Bronchial epithelial cell (primary cell): ENCODE measurements at regions not wholly inside any gene's neighbourhood (a gene's known extent, or its start where the extent isn't known, plus 50 kb on each side); places are given as distances from the start of the nearest gene placed in this dataset.

ENCODE experiments used
- DNase-seq: peaks from one replicate; pipeline ENCODE4 v3.0.0-alpha.2; 2010; ENCODE audit warnings: low read depth
- FAIRE-seq: peaks from 2 replicates; lab custom pipeline; 2011; peaks lifted over from hg19 to GRCh38; lab: Jason Lieb, UNC
- H3K27me3 ChIP-seq: 2 replicates; pipeline ENCODE4 v1.5.1; 2011; ENCODE audit warnings: low read length; ENCODE audit not compliant: control insufficient read depth, insufficient read depth
- H3K36me3 ChIP-seq: 2 replicates; pipeline ENCODE4 v1.5.1; 2011; ENCODE audit warnings: low read length; ENCODE audit not compliant: control insufficient read depth, insufficient read depth
- H3K4me3 ChIP-seq: 2 replicates; pipeline ENCODE4 v1.5.1; 2011; ENCODE audit warnings: mild to moderate bottlenecking, low read depth, low read length, control low read depth
- TF ChIP-seq, protein P1 (sequence below): IDR thresholded peaks from 2 replicates; pipeline ENCODE4 v1.5.1; 2011; ENCODE audit warnings: mild to moderate bottlenecking, moderate library complexity, low read length, control low read depth, inconsistent platforms; ENCODE audit not compliant: insufficient read depth, severe bottlenecking

DNA sequence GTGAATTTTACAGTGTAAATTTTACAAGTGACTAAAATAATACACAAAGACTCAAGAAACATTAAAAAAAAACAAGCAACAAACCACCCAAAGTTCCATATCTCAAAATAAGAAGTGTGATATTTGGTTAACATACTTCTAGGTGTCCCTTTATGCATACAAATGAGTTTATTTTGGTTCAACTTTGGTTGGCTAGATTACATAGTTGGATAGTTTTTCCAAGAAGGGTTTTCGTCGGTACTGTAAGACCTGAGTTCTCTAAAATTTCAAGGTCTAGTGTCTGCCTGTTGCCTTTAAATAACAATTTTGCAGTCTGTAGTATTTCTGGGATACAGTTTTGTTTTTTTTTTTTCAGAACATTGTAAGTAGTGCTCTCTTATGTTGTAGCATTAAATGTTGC is 58.8 kb upstream of the JAK2 start:
- Histone ChIP-seq H3K27me3 (no peaks in the 10 kb centered on the region), H3K36me3 (no peaks in the 10 kb centered on the region), H3K4me3 (no peak overlapping the region)
- FAIRE-seq (no peak), DNase-seq (no peak)
- TF ChIP-seq, protein P1, sequence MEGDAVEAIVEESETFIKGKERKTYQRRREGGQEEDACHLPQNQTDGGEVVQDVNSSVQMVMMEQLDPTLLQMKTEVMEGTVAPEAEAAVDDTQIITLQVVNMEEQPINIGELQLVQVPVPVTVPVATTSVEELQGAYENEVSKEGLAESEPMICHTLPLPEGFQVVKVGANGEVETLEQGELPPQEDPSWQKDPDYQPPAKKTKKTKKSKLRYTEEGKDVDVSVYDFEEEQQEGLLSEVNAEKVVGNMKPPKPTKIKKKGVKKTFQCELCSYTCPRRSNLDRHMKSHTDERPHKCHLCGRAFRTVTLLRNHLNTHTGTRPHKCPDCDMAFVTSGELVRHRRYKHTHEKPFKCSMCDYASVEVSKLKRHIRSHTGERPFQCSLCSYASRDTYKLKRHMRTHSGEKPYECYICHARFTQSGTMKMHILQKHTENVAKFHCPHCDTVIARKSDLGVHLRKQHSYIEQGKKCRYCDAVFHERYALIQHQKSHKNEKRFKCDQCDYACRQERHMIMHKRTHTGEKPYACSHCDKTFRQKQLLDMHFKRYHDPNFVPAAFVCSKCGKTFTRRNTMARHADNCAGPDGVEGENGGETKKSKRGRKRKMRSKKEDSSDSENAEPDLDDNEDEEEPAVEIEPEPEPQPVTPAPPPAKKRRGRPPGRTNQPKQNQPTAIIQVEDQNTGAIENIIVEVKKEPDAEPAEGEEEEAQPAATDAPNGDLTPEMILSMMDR, result no peak

- no peak for FAIRE-seq
Measured at GRCh38 chr9:4927043-4927471, 58.0 kb upstream of the JAK2 start.

DNA sequence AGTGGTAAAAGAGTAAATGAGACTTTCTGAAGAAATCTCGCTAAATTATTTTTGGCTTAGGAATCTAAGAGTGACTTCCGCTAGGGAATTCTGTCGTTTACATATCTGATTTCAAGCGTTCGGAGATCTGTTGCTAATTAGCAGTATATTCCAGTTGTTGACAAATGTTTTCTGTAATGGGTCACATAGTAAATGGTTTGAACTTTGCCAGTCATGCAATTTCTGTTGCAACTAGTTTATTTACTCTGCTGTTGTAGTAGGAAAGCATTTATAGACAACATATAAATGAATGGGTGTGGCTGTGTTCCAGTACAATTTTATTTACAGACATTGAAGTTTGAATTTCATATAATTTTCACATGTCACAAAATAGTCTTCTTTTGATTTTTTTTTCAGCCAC is 57.4 kb upstream of the JAK2 start:
- TF ChIP-seq, protein P1, result no peak
- H3K4me3 ChIP-seq, result no peak overlapping the region
- no peaks in the 10 kb centered on the region for H3K27me3 ChIP-seq
- no peak for DNase-seq
- FAIRE-seq, result no peak
- no peaks in the 10 kb centered on the region for H3K36me3 ChIP-seq

More at GRCh38 chr9:4927043-4927471, 58.0 kb upstream of the JAK2 start:
- Histone ChIP-seq H3K36me3 (no peaks in the 10 kb centered on the region), H3K27me3 (no peaks in the 10 kb centered on the region), H3K4me3 (no peak overlapping the region)
- TF ChIP-seq, protein P1, result no peak
- no peak for DNase-seq

DNA sequence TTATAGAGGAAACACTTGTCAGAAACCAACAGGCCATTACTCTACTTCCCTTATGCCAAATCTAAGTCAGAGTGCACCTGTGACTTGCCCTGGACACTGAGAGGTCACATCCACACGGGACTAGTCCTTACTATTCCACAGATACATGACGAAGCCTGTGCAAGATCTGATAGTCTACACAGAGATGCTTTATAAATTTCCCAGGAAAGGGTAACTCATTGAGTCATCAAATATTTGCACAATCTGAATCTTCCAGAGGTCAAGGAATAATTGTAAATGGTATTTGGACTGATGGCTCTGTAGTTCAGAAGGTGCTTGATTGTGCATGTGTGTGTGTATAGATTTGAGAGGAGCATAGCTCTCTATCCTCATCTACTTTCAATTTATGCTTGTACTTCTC is 55.2 kb upstream of the JAK2 start:
- H3K36me3 ChIP-seq, result no peaks in the 10 kb centered on the region
- H3K4me3 ChIP-seq, result no peak overlapping the region
- no peaks in the 10 kb centered on the region for H3K27me3 ChIP-seq
- FAIRE-seq (no peak), DNase-seq (peak; percentile 57)
- TF ChIP-seq, protein P1, result no peak

- FAIRE-seq, result no peak
- Histone ChIP-seq H3K36me3 (no peaks in the 10 kb centered on the region), H3K27me3 (no peaks in the 10 kb centered on the region), H3K4me3 (no peak overlapping the region)
- peak; percentile 71 for DNase-seq
- TF ChIP-seq, protein P1, result no peak
Measured at GRCh38 chr9:4932681-4933080, 52.4 kb upstream of the JAK2 start.

- H3K36me3 ChIP-seq, result no peaks in the 10 kb centered on the region
- TF ChIP-seq, protein P1, result no peak
- peak; percentile 99 for DNase-seq
- no peaks in the 10 kb centered on the region for H3K27me3 ChIP-seq
- H3K4me3 ChIP-seq, result no peak overlapping the region
- peak; percentile 43 for FAIRE-seq
Measured at GRCh38 chr9:4933177-4933576, 51.9 kb upstream of the JAK2 start.
